Left ventricle myocardium inferior (tissue), 1 donor: ENCODE measurements at regions not wholly inside any gene's neighbourhood (a gene's known extent, or its start where the extent isn't known, plus 50 kb on each side); places are given as distances from the start of the nearest gene placed in this dataset.

Experiments
- DNase-seq: peaks from one replicate; pipeline ENCODE4 v3.0.0-alpha.2; 2020
- H3K27ac ChIP-seq: fragments of 200-600 bp; replicated peaks from 2 replicates; pipeline ENCODE4 v1.8.0; 2021
- H3K27me3 ChIP-seq: fragments of 200-600 bp; 2 replicates; pipeline ENCODE4 v1.8.0; 2021; ENCODE audit warnings: low read depth
- H3K36me3 ChIP-seq: fragments of 200-600 bp; 2 replicates; pipeline ENCODE4 v1.8.0; 2021
- H3K4me1 ChIP-seq: fragments of 200-600 bp; 2 replicates; pipeline ENCODE4 v1.8.0; 2021
- H3K4me3 ChIP-seq: fragments of 200-600 bp; 2 replicates; pipeline ENCODE4 v1.8.0; 2021; ENCODE audit warnings: mild to moderate bottlenecking, moderate library complexity
- H3K9me3 ChIP-seq: fragments of 200-600 bp; replicated peaks from 2 replicates; pipeline ENCODE4 v1.8.0; 2021
- intact Hi-C: fragments of 100-400 bp; cut with micrococcal nuclease; formaldehyde crosslinking; loops from one replicate; pipeline ENCODE4 v1.11.0; 2022
- TF ChIP-seq, protein P1 (sequence below): fragments of 200-600 bp; IDR thresholded peaks from 2 replicates; pipeline ENCODE4 v1.8.0; 2021; ENCODE audit warnings: antibody characterized with exemption, mild to moderate bottlenecking, borderline replicate concordance
- donor health status: DM: no; HTN: yes; CAD: no; lungs with severe emphysema.

DNA sequence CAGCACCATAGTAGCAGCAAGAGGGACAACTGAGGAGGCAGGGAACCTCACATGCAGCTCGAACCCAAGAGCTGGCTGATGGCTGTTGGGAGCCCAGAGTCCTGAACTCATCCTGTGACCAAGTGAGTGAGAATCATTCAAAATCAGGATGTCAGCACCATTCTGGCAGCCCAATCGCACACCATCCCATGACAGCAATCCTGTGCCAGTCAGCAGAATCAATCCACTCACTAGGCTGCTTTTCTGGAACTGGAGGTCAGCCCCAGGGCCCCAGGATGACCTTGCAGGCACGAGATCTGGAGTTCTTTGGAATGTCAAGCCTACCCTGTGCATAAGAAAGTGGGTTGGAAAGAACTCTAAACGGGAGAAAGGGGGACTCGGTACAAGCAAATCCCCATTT, 67.8 kb upstream of the TAF11L2 start:
- no peak for DNase-seq
- H3K27ac ChIP-seq = no peak overlapping the region

DNA sequence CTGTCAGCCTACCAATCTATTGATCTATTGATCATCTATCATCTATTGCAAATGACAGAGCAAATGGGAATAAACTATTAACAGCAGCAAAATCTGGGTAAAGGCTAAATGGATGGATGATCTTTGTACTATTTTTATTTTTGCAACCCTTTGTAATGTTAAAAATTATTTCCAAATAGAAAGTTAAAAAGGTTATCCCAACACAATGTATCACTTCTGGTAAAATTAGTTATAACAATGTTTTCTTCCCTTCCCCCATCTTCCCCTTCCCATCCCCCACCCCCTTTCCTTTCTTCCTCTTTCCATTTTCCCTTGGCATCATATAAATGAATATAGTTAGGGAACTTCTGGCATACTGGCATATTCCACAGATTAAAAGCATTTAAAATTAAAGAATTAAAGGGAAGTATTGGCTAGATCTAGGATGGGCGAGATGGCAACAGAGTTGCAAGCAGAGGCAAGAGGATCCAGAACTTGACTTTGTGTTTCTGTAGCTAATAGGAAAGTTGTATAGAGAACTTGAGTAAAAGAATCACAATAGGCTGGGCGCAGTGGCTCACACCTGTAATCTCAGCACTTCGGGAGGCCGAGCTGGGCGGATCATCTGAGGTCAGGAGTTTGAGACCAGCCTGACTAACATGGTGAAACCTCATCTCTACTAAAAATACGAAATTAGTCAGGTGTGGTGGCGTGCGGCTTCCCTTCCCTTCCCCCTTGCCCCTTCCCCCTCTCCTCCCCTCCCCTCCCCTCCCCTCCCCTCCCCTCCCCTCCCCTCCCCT, 66.6 kb upstream of the TAF11L2 start:
- H3K27me3 ChIP-seq = peaks cover 8% of the 10 kb centered on the region
- H3K4me3 ChIP-seq = no peak overlapping the region
- DNase-seq = no peak
- H3K36me3 ChIP-seq = no peaks in the 10 kb centered on the region
- no peaks in the 10 kb centered on the region for H3K9me3 ChIP-seq
- intact Hi-C loops = no loop called here
- H3K27ac ChIP-seq = no peak overlapping the region
- no peaks in the 10 kb centered on the region for H3K4me1 ChIP-seq
- TF ChIP-seq, protein P1, sequence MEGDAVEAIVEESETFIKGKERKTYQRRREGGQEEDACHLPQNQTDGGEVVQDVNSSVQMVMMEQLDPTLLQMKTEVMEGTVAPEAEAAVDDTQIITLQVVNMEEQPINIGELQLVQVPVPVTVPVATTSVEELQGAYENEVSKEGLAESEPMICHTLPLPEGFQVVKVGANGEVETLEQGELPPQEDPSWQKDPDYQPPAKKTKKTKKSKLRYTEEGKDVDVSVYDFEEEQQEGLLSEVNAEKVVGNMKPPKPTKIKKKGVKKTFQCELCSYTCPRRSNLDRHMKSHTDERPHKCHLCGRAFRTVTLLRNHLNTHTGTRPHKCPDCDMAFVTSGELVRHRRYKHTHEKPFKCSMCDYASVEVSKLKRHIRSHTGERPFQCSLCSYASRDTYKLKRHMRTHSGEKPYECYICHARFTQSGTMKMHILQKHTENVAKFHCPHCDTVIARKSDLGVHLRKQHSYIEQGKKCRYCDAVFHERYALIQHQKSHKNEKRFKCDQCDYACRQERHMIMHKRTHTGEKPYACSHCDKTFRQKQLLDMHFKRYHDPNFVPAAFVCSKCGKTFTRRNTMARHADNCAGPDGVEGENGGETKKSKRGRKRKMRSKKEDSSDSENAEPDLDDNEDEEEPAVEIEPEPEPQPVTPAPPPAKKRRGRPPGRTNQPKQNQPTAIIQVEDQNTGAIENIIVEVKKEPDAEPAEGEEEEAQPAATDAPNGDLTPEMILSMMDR = no peak

More for the DNA sequence above, 67.8 kb upstream of the TAF11L2 start:
- no peaks in the 10 kb centered on the region for H3K4me1 ChIP-seq
- H3K9me3 ChIP-seq = no peaks in the 10 kb centered on the region
- H3K4me3 ChIP-seq = no peak overlapping the region
- no peaks in the 10 kb centered on the region for H3K36me3 ChIP-seq
- peaks cover 8% of the 10 kb centered on the region for H3K27me3 ChIP-seq
- TF ChIP-seq, protein P1 = no peak
- intact Hi-C loops = no loop called here

DNA sequence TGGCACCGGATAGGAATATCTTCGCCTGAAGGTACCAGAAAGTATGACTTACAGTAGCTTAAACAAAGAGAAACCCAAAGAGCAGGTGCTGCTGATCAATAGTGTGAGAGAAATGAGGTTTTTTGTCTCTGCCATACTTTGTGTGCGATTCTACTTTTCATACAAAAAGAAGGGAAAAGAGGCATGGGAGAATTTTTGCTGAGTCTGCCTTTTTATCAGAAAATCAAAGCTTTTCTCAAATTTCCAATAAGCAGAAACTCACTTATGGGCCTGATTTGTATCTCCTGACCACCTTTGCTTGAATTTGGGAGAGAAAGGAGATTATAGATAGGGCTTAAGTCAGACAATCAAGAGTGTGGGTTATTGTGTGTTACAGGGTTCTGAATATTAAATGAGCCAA, 65.5 kb upstream of the TAF11L2 start:
- no peaks in the 10 kb centered on the region for H3K36me3 ChIP-seq
- H3K4me3 ChIP-seq = no peak overlapping the region
- no peak overlapping the region for H3K27ac ChIP-seq
- intact Hi-C loops = no loop called here
- H3K9me3 ChIP-seq = no peaks in the 10 kb centered on the region
- peaks cover 8% of the 10 kb centered on the region for H3K27me3 ChIP-seq
- no peaks in the 10 kb centered on the region for H3K4me1 ChIP-seq
- DNase-seq = no peak
- TF ChIP-seq, protein P1 = no peak

DNA sequence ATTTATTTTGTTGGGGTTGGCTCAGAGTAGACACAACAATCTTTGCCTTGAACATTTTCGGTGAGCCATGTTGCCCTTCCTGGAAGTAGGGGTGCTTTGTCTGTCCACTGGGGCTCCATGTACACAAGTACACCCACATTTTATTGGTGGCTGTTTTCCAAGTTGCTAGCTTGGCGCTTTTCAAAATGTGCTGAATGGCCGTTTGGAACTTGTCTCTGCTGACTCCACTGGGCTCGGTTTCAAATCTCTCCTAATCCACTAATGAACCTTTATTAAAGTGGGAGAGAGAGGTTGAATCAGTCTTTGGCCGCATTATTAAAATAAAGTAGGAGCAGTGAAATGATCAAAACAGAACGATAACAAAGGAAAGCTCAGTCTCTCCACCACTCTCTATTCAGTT, 64.6 kb upstream of the TAF11L2 start:
- Histone ChIP-seq H3K27ac (no peak overlapping the region), H3K4me3 (no peak overlapping the region), H3K9me3 (peaks cover 5% of the 10 kb centered on the region), H3K4me1 (no peaks in the 10 kb centered on the region), H3K27me3 (peaks cover 8% of the 10 kb centered on the region), H3K36me3 (no peaks in the 10 kb centered on the region)
- intact Hi-C loops = no loop called here
- TF ChIP-seq, protein P1 = no peak
- DNase-seq = no peak

DNA sequence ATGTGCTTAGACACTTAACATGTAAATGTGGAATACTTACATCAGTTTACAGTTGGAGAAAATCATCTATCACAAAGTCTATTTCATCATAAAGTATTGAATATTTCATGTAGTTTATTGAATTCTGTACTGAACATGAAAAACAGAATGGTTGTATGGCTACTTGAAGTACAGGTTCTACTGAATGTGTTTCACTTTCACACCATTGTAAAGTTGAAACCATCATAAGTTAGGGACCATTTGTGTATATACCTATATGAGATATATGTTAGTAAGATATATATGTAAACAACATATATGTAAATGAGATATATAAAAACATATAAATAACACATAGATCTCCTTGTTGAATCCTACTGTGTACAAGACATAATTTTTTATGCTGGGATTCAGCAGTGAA, 63.0 kb upstream of the TAF11L2 start:
- TF ChIP-seq, protein P1 = no peak
- Histone ChIP-seq H3K36me3 (no peaks in the 10 kb centered on the region), H3K4me1 (no peaks in the 10 kb centered on the region), H3K9me3 (peaks cover 21% of the 10 kb centered on the region), H3K27me3 (peaks cover 6% of the 10 kb centered on the region), H3K27ac (no peak overlapping the region), H3K4me3 (no peak overlapping the region)
- intact Hi-C loops = no loop called here
- DNase-seq = no peak
